Endothelial cell of umbilical vein (primary cell): ENCODE measurements at regions not wholly inside any gene's neighbourhood (a gene's known extent, or its start where the extent isn't known, plus 50 kb on each side); places are given as distances from the start of the nearest gene placed in this dataset.

Experiments
- BruUV-seq: library from RNA; stranded (reverse); fragments of 400-500 nt; replicated peaks from 2 replicates; lab custom pipeline; 2021; lab: Mats Ljungman, UMichigan
- CTCF ChIA-PET: fragments of 300-600, 350-600 bp; sonication (Branson Sonifier 250); formaldehyde crosslinking; loops from one replicate; lab custom pipeline; 2021; ENCODE audit warnings: antibody characterized with exemption, inconsistent platforms; lab: Charles Lee
- POLR2A ChIA-PET: fragments of 300-600, 350-600 bp; sonication (Branson Sonifier 250); formaldehyde crosslinking; loops from one replicate; lab custom pipeline; 2021; ENCODE audit warnings: antibody characterized with exemption, inconsistent platforms; lab: Charles Lee
- DNase-seq: peaks from one replicate; pipeline ENCODE4 v3.0.0-alpha.2; 2011; ENCODE audit warnings: low read depth, low spot score
- FAIRE-seq: peaks from 2 replicates; lab custom pipeline; 2011; peaks lifted over from hg19 to GRCh38; lab: Jason Lieb, UNC
- H2AFZ ChIP-seq: 2 replicates; pipeline ENCODE4 v1.6.0; 2012; ENCODE audit warnings: low read depth, low read length, control low read depth, inconsistent platforms
- H3K27ac ChIP-seq: 2 replicates; pipeline ENCODE4 v1.5.1; 2011; ENCODE audit warnings: low read depth, mild to moderate bottlenecking, control low read depth, low read length, moderate library complexity; ENCODE audit not compliant: insufficient read depth
- H3K27me3 ChIP-seq, 2 experiments: 2 replicates each; pipeline versions ENCODE4 v1.6.0 to v1.6.1; 2011; ENCODE audit warnings: low read length in 2 of 2, mixed read lengths in 1 of 2; ENCODE audit not compliant: control insufficient read depth in 2 of 2, insufficient read depth in 2 of 2
- H3K36me3 ChIP-seq, 2 experiments: 2 replicates in 1 of 2; 3 replicates in 1 of 2; pipeline ENCODE4 v1.5.1; 2011; ENCODE audit warnings: low read length in 2 of 2, mild to moderate bottlenecking in 1 of 2, moderate library complexity in 1 of 2; ENCODE audit not compliant: control insufficient read depth in 2 of 2, insufficient read depth in 2 of 2; ENCODE audit errors: extremely low read depth in 1 of 2
- H3K4me1 ChIP-seq: 3 replicates; pipeline ENCODE4 v1.5.1; 2011; ENCODE audit warnings: mild to moderate bottlenecking, low read length; ENCODE audit not compliant: control insufficient read depth, insufficient read depth; ENCODE audit errors: extremely low read depth
- H3K4me2 ChIP-seq: 2 replicates; pipeline ENCODE4 v1.6.1; 2011; ENCODE audit warnings: low read length, control low read depth, mixed read lengths; ENCODE audit not compliant: insufficient read depth
- H3K4me3 ChIP-seq, 3 experiments: fragments of 200-600 bp in 1 of 3; sonication (generic), shearing (Covaris generic) in 1 of 3; replicated peaks in 1 of 3; 2 replicates each; pipeline ENCODE4 v1.5.1; 2011 to 2016; ENCODE audit warnings: control low read depth in 3 of 3, low read length in 3 of 3, mild to moderate bottlenecking in 2 of 3, inconsistent platforms in 1 of 3, low read depth in 1 of 3, moderate library complexity in 1 of 3; ENCODE audit not compliant: insufficient read depth in 1 of 3
- H3K79me2 ChIP-seq: 2 replicates; pipeline ENCODE4 v1.6.0; 2012; ENCODE audit warnings: low read length, inconsistent platforms; ENCODE audit not compliant: control insufficient read depth, insufficient read depth
- H3K9ac ChIP-seq: replicated peaks from 2 replicates; pipeline ENCODE3; 2011; ENCODE audit warnings: low read length, control low read depth; ENCODE audit not compliant: insufficient read depth; ENCODE audit errors: extremely low read depth
- H3K9me1 ChIP-seq: replicated peaks from 3 replicates; pipeline ENCODE4 v1.6.0; 2011; ENCODE audit warnings: mild to moderate bottlenecking, low read length; ENCODE audit not compliant: control insufficient read depth, insufficient read depth; ENCODE audit errors: extremely low read depth
- H3K9me3 ChIP-seq: replicated peaks from 2 replicates; pipeline ENCODE4 v1.5.1; 2012; ENCODE audit warnings: low read length, inconsistent platforms; ENCODE audit not compliant: control insufficient read depth, insufficient read depth
- H4K20me1 ChIP-seq: replicated peaks from 2 replicates; pipeline ENCODE3; 2011; ENCODE audit warnings: mild to moderate bottlenecking, low read length; ENCODE audit not compliant: control insufficient read depth, insufficient read depth; ENCODE audit errors: extremely low read depth
- CTCF ChIP-seq, 2 donors: IDR thresholded peaks; 1 replicate in 1 of 2; 2 replicates in 1 of 2; pipeline ENCODE4 v1.5.1; 2011; ENCODE audit warnings: low read length in 2 of 2, mild to moderate bottlenecking in 2 of 2, moderate library complexity in 2 of 2, control low read depth in 1 of 2, inconsistent platforms in 1 of 2, low read depth in 1 of 2; ENCODE audit not compliant: insufficient read depth in 1 of 2; ENCODE audit errors: extremely low read depth in 1 of 2
- EZH2 ChIP-seq: IDR thresholded peaks from 2 replicates; pipeline ENCODE4 v1.6.1; 2012; ENCODE audit warnings: borderline replicate concordance, low read depth, mild to moderate bottlenecking, moderate library complexity, low read length, inconsistent platforms; ENCODE audit not compliant: severe bottlenecking
- FOS ChIP-seq: IDR thresholded peaks from 2 replicates; pipeline ENCODE4 v1.6.1; 2011; ENCODE audit warnings: mild to moderate bottlenecking, low read length, moderate library complexity, borderline replicate concordance; ENCODE audit not compliant: insufficient read depth
- GATA2 ChIP-seq: IDR thresholded peaks from 2 replicates; pipeline ENCODE4 v1.7.0; 2011; ENCODE audit warnings: low read depth, mild to moderate bottlenecking, moderate library complexity, mixed read lengths, low read length; ENCODE audit not compliant: insufficient read length, insufficient read depth
- JUN ChIP-seq: IDR thresholded peaks from 2 replicates; pipeline ENCODE4 v1.6.1; 2011; ENCODE audit warnings: borderline replicate concordance, low read depth; ENCODE audit not compliant: insufficient read length, insufficient read depth
- MAX ChIP-seq: IDR thresholded peaks from 2 replicates; pipeline ENCODE4 v1.6.1; 2011; ENCODE audit not compliant: insufficient read depth, insufficient read length
- MYC ChIP-seq: IDR thresholded peaks from one replicate; pipeline ENCODE4 v1.6.1; 2011; ENCODE audit warnings: mild to moderate bottlenecking, low read depth, low read length
- POLR2AphosphoS5 ChIP-seq: IDR thresholded peaks from 2 replicates; pipeline ENCODE4 v1.6.1; 2012; ENCODE audit warnings: low read depth, mild to moderate bottlenecking, control low read depth, low read length, moderate library complexity; ENCODE audit not compliant: insufficient read depth
- dilution Hi-C: fragments of 300-500 bp; cut with MboI; formaldehyde crosslinking; loops from one replicate; pipeline ENCODE4 v1.15.0; 2019; ENCODE audit warnings: low sequenced_read_pairs; ENCODE audit not compliant: extremely low pct_ligation_motif_present
- intact Hi-C: fragments of 100-400 bp; cut with micrococcal nuclease; formaldehyde crosslinking; loops from one replicate; pipeline ENCODE4 v1.10.0; 2022

GRCh38 chr5:3287516-3287915 is 308.1 kb upstream of the IRX1 start:
- H3K4me3 ChIP-seq: no peak overlapping the region
- no peak for TF ChIP-seq MYC
- no peak overlapping the region for H3K9ac ChIP-seq
- intact Hi-C loops: no loop called here
- no peak for FAIRE-seq
- no peak for DNase-seq
- H3K36me3 ChIP-seq: no peaks in the 10 kb centered on the region
- H3K4me2 ChIP-seq: no peak overlapping the region
- ChIA-PET POLR2A (no interaction called here), CTCF (no interaction called here)
- dilution Hi-C loops: no loop called here
- H3K9me3 ChIP-seq: no peaks in the 10 kb centered on the region
- no peaks in the 10 kb centered on the region for H3K4me1 ChIP-seq
- no peaks in the 10 kb centered on the region for H3K27me3 ChIP-seq
- H3K79me2 ChIP-seq: no peaks in the 10 kb centered on the region
- no peak overlapping the region for H2AFZ ChIP-seq
- no TSS peak for BruUV-seq
- no peaks in the 10 kb centered on the region for H3K9me1 ChIP-seq
- no peak overlapping the region for H3K27ac ChIP-seq
- no peaks in the 10 kb centered on the region for H4K20me1 ChIP-seq

GRCh38 chr5:3285621-3286020 is 310.0 kb upstream of the IRX1 start:
- BruUV-seq: no TSS peak
- intact Hi-C loops: no loop called here
- DNase-seq: no peak
- no peaks in the 10 kb centered on the region for H3K4me1 ChIP-seq
- H3K27me3 ChIP-seq: no peaks in the 10 kb centered on the region
- no peak overlapping the region for H2AFZ ChIP-seq
- ChIA-PET CTCF (no interaction called here), POLR2A (no interaction called here)
- H3K9ac ChIP-seq: no peak overlapping the region
- H3K36me3 ChIP-seq: no peaks in the 10 kb centered on the region
- no peak overlapping the region for H3K27ac ChIP-seq
- TF ChIP-seq JUN (no peak), EZH2 (no peak), FOS (no peak), MAX (no peak), CTCF (IDR thresholded peaks at IDR 0.05; ENCODE audit: extremely low read depth in 1 of 2, insufficient read depth in 1 of 2, low read depth in 1 of 2, low read length in 2 of 2) (no peak), GATA2 (no peak), POLR2AphosphoS5 (no peak)
- H3K9me1 ChIP-seq: no peaks in the 10 kb centered on the region
- no peaks in the 10 kb centered on the region for H4K20me1 ChIP-seq
- no peak for FAIRE-seq
- no peaks in the 10 kb centered on the region for H3K9me3 ChIP-seq
- H3K79me2 ChIP-seq: no peaks in the 10 kb centered on the region
- H3K4me3 ChIP-seq: no peak overlapping the region
- dilution Hi-C loops: no loop called here
- no peak overlapping the region for H3K4me2 ChIP-seq
